SK-N-SH (cell line): ENCODE measurements at regions not wholly inside any gene's neighbourhood (a gene's known extent, or its start where the extent isn't known, plus 50 kb on each side); places are given as distances from the start of the nearest gene placed in this dataset.

Experiments
- EZH2phosphoT487 ChIP-seq: fragments of 200-600 bp; sonication (generic); IDR thresholded peaks from 2 replicates; pipeline ENCODE4 v1.6.1; 2017; ENCODE audit warnings: low read depth, mixed run types, mild to moderate bottlenecking, antibody characterized with exemption, moderate library complexity, borderline replicate concordance
- FOXM1 ChIP-seq: IDR thresholded peaks from 2 replicates; pipeline ENCODE4 v1.4.0; 2012; ENCODE audit warnings: low read depth, mild to moderate bottlenecking
- POLR2AphosphoS5 ChIP-seq: IDR thresholded peaks from 2 replicates; pipeline ENCODE4 v1.6.1; 2012; ENCODE audit warnings: low read depth, low read length
- RXRA ChIP-seq: IDR thresholded peaks from 2 replicates; pipeline ENCODE4 v1.4.0; 2012; ENCODE audit warnings: low read depth, mild to moderate bottlenecking, borderline replicate concordance
- SIN3A ChIP-seq: IDR thresholded peaks from 2 replicates; pipeline ENCODE4 v1.6.1; 2012; ENCODE audit warnings: low read depth, mild to moderate bottlenecking, low read length, moderate library complexity, borderline replicate concordance
- SMC3 ChIP-seq: IDR thresholded peaks from 2 replicates; pipeline ENCODE4 v1.6.1; 2012; ENCODE audit warnings: low read depth, low read length, improper control_type of control experiment
- YY1 ChIP-seq: IDR thresholded peaks from 2 replicates; pipeline ENCODE4 v1.4.0; 2012; ENCODE audit warnings: low read depth, mild to moderate bottlenecking
- TF ChIP-seq, protein P1 (sequence below): fragments of 200-600 bp; sonication (generic); IDR thresholded peaks from 2 replicates; pipeline ENCODE4 v1.6.1; 2017; ENCODE audit warnings: antibody characterized with exemption, mild to moderate bottlenecking, moderate library complexity
- TF ChIP-seq, protein P2 (sequence below): IDR thresholded peaks from 2 replicates; pipeline ENCODE4 v1.4.0; 2012; ENCODE audit warnings: low read depth

DNA sequence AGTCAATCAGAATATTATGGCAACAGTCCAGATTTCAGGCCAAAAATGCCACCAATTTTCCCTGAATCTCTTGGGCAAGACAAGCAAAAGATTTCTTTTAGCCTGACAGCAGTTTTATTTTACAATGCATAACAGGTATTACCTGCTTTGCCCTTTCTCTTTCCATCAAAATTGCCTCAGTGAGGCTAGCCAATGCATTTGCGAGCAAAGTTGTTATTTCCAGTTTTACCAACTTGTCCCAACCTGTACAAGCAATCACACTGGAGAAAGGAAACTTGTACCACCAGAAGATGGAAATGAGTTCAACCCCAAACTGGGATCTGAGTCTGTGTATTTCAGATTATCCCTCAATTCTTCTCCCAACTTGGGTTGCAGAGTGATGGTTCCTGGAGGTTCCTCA, 279.9 kb upstream of the CDYL start:
- TF ChIP-seq, protein P1, sequence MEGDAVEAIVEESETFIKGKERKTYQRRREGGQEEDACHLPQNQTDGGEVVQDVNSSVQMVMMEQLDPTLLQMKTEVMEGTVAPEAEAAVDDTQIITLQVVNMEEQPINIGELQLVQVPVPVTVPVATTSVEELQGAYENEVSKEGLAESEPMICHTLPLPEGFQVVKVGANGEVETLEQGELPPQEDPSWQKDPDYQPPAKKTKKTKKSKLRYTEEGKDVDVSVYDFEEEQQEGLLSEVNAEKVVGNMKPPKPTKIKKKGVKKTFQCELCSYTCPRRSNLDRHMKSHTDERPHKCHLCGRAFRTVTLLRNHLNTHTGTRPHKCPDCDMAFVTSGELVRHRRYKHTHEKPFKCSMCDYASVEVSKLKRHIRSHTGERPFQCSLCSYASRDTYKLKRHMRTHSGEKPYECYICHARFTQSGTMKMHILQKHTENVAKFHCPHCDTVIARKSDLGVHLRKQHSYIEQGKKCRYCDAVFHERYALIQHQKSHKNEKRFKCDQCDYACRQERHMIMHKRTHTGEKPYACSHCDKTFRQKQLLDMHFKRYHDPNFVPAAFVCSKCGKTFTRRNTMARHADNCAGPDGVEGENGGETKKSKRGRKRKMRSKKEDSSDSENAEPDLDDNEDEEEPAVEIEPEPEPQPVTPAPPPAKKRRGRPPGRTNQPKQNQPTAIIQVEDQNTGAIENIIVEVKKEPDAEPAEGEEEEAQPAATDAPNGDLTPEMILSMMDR: no peak
- TF ChIP-seq SMC3 (no peak), YY1 (no peak), EZH2phosphoT487 (no peak), RXRA (no peak), SIN3A (no peak), POLR2AphosphoS5 (no peak), FOXM1 (no peak)
- TF ChIP-seq, protein P2, sequence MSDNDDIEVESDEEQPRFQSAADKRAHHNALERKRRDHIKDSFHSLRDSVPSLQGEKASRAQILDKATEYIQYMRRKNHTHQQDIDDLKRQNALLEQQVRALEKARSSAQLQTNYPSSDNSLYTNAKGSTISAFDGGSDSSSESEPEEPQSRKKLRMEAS: no peak
